Nephron (organoid): ENCODE measurements at regions not wholly inside any gene's neighbourhood (a gene's known extent, or its start where the extent isn't known, plus 50 kb on each side); places are given as distances from the start of the nearest gene placed in this dataset.

Source experiments
- H3K27ac Mint-ChIP-seq, 3 experiments: 2 replicates each; pipeline ENCODE4 v1.8.0; 2020; ENCODE audit warnings: mixed read lengths in 3 of 3, mild to moderate bottlenecking in 2 of 3, moderate library complexity in 1 of 3
- H3K27me3 Mint-ChIP-seq: 2 replicates; pipeline ENCODE4 v1.8.0; 2021; ENCODE audit warnings: low read depth, mild to moderate bottlenecking, moderate library complexity, mixed read lengths
- H3K36me3 Mint-ChIP-seq: 2 replicates; pipeline ENCODE4 v1.8.0; 2020; ENCODE audit warnings: low read depth, mixed read lengths
- H3K4me1 Mint-ChIP-seq: 2 replicates; pipeline ENCODE4 v1.8.0; 2020; ENCODE audit warnings: mixed read lengths
- H3K4me3 Mint-ChIP-seq, 3 experiments: 2 replicates each; pipeline ENCODE4 v1.8.0; 2020; ENCODE audit warnings: mild to moderate bottlenecking in 3 of 3, mixed read lengths in 3 of 3, moderate library complexity in 2 of 3
- H3K9me3 Mint-ChIP-seq: 2 replicates; pipeline ENCODE4 v1.8.0; 2020; ENCODE audit warnings: mixed read lengths
- TF ChIP-seq, protein P1 (sequence below), 3 experiments: fragments of 200-600 bp; sonication (generic); IDR thresholded peaks; one replicate each; pipeline ENCODE4 v1.5.0; 2021; ENCODE audit warnings: antibody characterized with exemption in 3 of 3; ENCODE audit not compliant: unreplicated experiment in 3 of 3

DNA sequence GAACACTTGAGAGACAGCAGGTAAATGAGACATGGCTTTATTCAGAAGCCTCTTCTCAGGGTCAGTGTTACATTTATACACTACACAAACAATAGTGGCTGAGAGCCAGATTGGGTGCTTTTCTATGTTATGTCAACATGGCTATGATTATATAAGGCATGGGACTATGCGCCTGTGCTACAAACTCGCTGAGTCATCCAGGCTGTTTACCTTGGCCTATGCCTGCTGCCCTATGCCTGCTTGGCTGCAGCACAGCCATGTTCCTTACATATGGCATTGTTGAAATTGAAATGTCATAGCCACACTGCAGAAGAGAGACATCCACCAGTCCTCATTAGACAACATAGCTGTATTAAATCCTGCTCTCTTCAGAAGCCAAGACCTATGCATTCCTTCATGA, 236.3 kb upstream of the NWD2 start:
- TF ChIP-seq, protein P1, sequence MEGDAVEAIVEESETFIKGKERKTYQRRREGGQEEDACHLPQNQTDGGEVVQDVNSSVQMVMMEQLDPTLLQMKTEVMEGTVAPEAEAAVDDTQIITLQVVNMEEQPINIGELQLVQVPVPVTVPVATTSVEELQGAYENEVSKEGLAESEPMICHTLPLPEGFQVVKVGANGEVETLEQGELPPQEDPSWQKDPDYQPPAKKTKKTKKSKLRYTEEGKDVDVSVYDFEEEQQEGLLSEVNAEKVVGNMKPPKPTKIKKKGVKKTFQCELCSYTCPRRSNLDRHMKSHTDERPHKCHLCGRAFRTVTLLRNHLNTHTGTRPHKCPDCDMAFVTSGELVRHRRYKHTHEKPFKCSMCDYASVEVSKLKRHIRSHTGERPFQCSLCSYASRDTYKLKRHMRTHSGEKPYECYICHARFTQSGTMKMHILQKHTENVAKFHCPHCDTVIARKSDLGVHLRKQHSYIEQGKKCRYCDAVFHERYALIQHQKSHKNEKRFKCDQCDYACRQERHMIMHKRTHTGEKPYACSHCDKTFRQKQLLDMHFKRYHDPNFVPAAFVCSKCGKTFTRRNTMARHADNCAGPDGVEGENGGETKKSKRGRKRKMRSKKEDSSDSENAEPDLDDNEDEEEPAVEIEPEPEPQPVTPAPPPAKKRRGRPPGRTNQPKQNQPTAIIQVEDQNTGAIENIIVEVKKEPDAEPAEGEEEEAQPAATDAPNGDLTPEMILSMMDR (IDR thresholded peaks at IDR 0.05; ENCODE audit: unreplicated experiment in 3 of 3) = no peak
- Mint-ChIP-seq H3K4me1 (no peaks in the 10 kb centered on the region), H3K27me3 (no peaks in the 10 kb centered on the region), H3K27ac (no peak overlapping the region), H3K9me3 (peaks cover 11% of the 10 kb centered on the region), H3K36me3 (no peaks in the 10 kb centered on the region), H3K4me3 (no peak overlapping the region)

- Mint-ChIP-seq H3K9me3 (peaks cover 4% of the 10 kb centered on the region), H3K4me3 (no peak overlapping the region), H3K27ac (no peak overlapping the region), H3K27me3 (no peaks in the 10 kb centered on the region), H3K36me3 (no peaks in the 10 kb centered on the region), H3K4me1 (no peaks in the 10 kb centered on the region)
- TF ChIP-seq, protein P1 (IDR thresholded peaks at IDR 0.05; ENCODE audit: unreplicated experiment in 3 of 3) = no peak
These were observed 230.0 kb upstream of the NWD2 start for GRCh38 chr4:37014584-37014983.

GRCh38 chr4:37015391-37015790, 229.2 kb upstream of the NWD2 start:
- Mint-ChIP-seq H3K36me3 (no peaks in the 10 kb centered on the region), H3K4me3 (no peak overlapping the region), H3K4me1 (no peaks in the 10 kb centered on the region), H3K27ac (no peak overlapping the region), H3K9me3 (peaks cover 4% of the 10 kb centered on the region), H3K27me3 (no peaks in the 10 kb centered on the region)
- TF ChIP-seq, protein P1 (IDR thresholded peaks at IDR 0.05; ENCODE audit: unreplicated experiment in 3 of 3) = no peak

DNA sequence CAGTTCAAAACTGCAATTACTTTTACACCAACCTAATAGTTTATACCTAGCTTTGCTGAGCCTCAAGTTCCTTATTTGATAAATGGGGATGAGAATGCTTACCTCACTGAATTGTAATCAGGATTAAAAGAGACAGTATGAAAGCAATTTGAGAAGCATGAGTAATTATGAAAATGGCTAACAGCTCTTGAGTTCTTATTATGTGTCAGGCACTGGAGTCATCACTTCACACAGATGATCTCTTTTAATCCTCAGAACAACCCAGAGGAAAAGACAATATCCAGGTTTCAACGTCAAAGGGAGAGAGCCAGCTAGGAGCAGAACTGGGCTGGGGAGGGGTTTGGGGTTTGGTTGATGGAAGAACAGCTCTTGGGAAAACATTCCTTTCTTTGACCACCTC, 221.0 kb upstream of the NWD2 start:
- H3K27me3 Mint-ChIP-seq = no peaks in the 10 kb centered on the region
- no peaks in the 10 kb centered on the region for H3K4me1 Mint-ChIP-seq
- TF ChIP-seq, protein P1 (IDR thresholded peaks at IDR 0.05; ENCODE audit: unreplicated experiment in 3 of 3) = no peak
- H3K4me3 Mint-ChIP-seq = no peak overlapping the region
- no peak overlapping the region for H3K27ac Mint-ChIP-seq
- no peaks in the 10 kb centered on the region for H3K9me3 Mint-ChIP-seq
- H3K36me3 Mint-ChIP-seq = no peaks in the 10 kb centered on the region

GRCh38 chr4:37023996-37024395, 220.5 kb upstream of the NWD2 start:
- H3K9me3 Mint-ChIP-seq = no peaks in the 10 kb centered on the region
- TF ChIP-seq, protein P1 (IDR thresholded peaks at IDR 0.05; ENCODE audit: unreplicated experiment in 3 of 3) = no peak
- no peak overlapping the region for H3K4me3 Mint-ChIP-seq
- no peaks in the 10 kb centered on the region for H3K4me1 Mint-ChIP-seq
- H3K27ac Mint-ChIP-seq = no peak overlapping the region
- H3K36me3 Mint-ChIP-seq = no peaks in the 10 kb centered on the region
- H3K27me3 Mint-ChIP-seq = no peaks in the 10 kb centered on the region

DNA sequence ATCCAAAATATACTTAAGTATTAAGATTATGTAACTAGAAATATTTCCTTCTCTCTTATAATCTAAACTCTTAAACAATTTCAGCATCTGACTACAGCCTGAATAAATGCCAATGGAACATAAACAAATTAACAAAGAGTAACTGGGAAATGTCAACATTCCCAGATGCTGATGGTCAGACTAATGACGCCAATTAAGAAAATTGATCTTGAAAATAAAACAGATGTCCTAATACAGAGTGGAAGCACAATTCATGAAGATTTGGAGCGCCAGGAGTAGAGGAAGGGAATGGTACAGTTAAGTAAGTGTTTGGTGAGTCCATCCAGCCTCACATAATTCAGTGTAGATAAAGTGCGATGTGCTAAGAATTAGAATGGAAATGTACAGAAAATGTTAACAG, 203.7 kb upstream of the NWD2 start:
- no peaks in the 10 kb centered on the region for H3K36me3 Mint-ChIP-seq
- no peaks in the 10 kb centered on the region for H3K27me3 Mint-ChIP-seq
- H3K4me3 Mint-ChIP-seq = no peak overlapping the region
- H3K4me1 Mint-ChIP-seq = no peaks in the 10 kb centered on the region
- TF ChIP-seq, protein P1 (IDR thresholded peaks at IDR 0.05; ENCODE audit: unreplicated experiment in 3 of 3) = no peak
- H3K27ac Mint-ChIP-seq = no peak overlapping the region
- no peaks in the 10 kb centered on the region for H3K9me3 Mint-ChIP-seq
